ENCODE measurements at regions not wholly inside any gene's neighbourhood (a gene's known extent, or its start where the extent isn't known, plus 50 kb on each side); places are given as distances from the start of the nearest gene placed in this dataset.

DNA sequence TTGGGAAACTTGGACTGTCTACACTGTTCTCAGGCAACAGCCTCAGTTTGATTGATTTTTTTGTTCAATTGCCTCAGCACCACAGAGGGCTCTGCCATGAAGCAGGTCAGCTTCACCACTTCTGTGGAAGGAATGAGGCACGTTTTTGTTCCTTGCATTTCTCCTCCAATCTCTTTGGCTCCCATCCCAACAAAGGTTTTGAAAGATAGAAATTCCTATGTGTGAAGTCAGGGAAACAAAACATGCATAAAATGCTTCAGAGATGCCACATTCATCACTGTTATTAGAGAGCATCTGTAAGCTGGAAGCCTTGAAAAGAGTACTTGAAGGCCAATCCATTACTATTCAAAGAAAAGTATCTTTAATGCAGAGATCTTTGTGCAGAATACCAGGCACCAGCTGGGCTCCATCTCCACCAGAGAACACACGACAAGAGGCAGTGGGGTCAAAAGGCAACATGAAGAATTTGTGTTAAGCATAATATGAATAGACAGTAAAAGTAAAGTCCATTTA, 249.1 kb upstream of the LYZL1 start:
- Histone ChIP-seq H3K4me2 (ENCODE audit: low read length) (no peak overlapping the region), H3K9me2 (replicated peaks; ENCODE audit: control insufficient read depth, low read length) (no peaks in the 10 kb centered on the region), H3K27ac (ENCODE audit: low read depth, low read length) (no peak overlapping the region), H3K4me1 (ENCODE audit: control insufficient read depth, low read length) (no peaks in the 10 kb centered on the region), H3F3A (ENCODE audit: control insufficient read depth, insufficient read depth) (no peaks in the 10 kb centered on the region), H3K36me3 (ENCODE audit: control insufficient read depth, low read length) (no peaks in the 10 kb centered on the region), H3K9me3 (ENCODE audit: control insufficient read depth, insufficient read depth, low read length) (no peaks in the 10 kb centered on the region), H4K20me1 (ENCODE audit: control insufficient read depth, insufficient read depth, low read depth, low read length) (no peaks in the 10 kb centered on the region), H3K27me3 (ENCODE audit: control insufficient read depth, low read length) (no peaks in the 10 kb centered on the region), H3K4me3 (ENCODE audit: low read length) (no peak overlapping the region), H3K79me2 (ENCODE audit: control insufficient read depth, low read length) (no peaks in the 10 kb centered on the region)
- TF ChIP-seq, protein P1, sequence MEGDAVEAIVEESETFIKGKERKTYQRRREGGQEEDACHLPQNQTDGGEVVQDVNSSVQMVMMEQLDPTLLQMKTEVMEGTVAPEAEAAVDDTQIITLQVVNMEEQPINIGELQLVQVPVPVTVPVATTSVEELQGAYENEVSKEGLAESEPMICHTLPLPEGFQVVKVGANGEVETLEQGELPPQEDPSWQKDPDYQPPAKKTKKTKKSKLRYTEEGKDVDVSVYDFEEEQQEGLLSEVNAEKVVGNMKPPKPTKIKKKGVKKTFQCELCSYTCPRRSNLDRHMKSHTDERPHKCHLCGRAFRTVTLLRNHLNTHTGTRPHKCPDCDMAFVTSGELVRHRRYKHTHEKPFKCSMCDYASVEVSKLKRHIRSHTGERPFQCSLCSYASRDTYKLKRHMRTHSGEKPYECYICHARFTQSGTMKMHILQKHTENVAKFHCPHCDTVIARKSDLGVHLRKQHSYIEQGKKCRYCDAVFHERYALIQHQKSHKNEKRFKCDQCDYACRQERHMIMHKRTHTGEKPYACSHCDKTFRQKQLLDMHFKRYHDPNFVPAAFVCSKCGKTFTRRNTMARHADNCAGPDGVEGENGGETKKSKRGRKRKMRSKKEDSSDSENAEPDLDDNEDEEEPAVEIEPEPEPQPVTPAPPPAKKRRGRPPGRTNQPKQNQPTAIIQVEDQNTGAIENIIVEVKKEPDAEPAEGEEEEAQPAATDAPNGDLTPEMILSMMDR (IDR thresholded peaks at IDR 0.05; ENCODE audit: low read depth, low read length, poor library complexity, severe bottlenecking), result no peak
- no peak for TF ChIP-seq EZH2phosphoT487 (IDR thresholded peaks at IDR 0.05; ENCODE audit: borderline replicate concordance, low read length)

DNA sequence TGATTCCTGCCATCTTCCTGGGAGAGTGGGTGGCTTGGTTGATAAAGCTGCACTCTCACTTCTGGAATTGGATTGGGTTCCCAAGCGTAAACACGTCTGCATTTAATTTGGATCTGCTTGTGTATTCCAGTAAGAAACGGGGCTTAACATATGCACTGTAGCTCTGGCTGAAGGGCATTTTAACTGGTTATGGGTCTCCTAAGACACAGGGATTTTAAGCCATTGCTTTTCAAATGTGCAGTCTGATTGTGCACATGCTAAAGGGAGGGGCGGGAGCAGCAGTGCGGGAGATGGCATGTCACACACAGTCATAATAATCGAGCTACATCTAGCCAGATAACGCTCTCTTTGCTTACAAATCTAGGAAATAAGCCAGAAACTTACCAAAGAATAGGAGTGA, 247.3 kb upstream of the LYZL1 start:
- Histone ChIP-seq H3F3A (ENCODE audit: control insufficient read depth, insufficient read depth) (no peaks in the 10 kb centered on the region), H3K9me2 (replicated peaks; ENCODE audit: control insufficient read depth, low read length) (no peaks in the 10 kb centered on the region), H3K9me3 (ENCODE audit: control insufficient read depth, insufficient read depth, low read length) (no peaks in the 10 kb centered on the region), H3K27ac (ENCODE audit: low read depth, low read length) (no peak overlapping the region), H3K4me2 (ENCODE audit: low read length) (no peak overlapping the region), H3K27me3 (ENCODE audit: control insufficient read depth, low read length) (no peaks in the 10 kb centered on the region), H4K20me1 (ENCODE audit: control insufficient read depth, insufficient read depth, low read depth, low read length) (no peaks in the 10 kb centered on the region), H3K4me1 (ENCODE audit: control insufficient read depth, low read length) (no peaks in the 10 kb centered on the region), H3K36me3 (ENCODE audit: control insufficient read depth, low read length) (no peaks in the 10 kb centered on the region), H3K79me2 (ENCODE audit: control insufficient read depth, low read length) (no peaks in the 10 kb centered on the region), H3K4me3 (ENCODE audit: low read length) (no peak overlapping the region)
- TF ChIP-seq, protein P1 (IDR thresholded peaks at IDR 0.05; ENCODE audit: low read depth, low read length, poor library complexity, severe bottlenecking), result no peak
- no peak for TF ChIP-seq EZH2phosphoT487 (IDR thresholded peaks at IDR 0.05; ENCODE audit: borderline replicate concordance, low read length)

DNA sequence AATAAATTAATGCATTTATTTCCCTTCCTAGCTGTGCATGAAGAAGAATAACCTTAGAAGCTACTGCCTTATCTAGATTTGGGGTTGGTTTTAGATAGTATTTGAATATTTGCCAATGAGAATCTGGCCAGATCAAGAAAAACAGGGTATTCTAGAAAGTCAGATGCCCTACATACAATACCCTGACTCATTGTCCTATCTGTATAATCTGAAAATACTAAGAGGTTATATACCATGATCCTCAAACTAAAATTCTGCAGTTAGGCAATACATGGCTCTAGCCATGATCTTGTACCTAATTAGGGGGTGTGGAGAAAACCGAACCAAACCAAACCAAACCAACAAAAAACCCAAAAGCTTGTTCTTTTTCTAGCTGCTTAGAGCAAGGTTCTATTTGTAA, 240.4 kb upstream of the LYZL1 start:
- Histone ChIP-seq H3K4me2 (ENCODE audit: low read length) (no peak overlapping the region), H3K9me3 (ENCODE audit: control insufficient read depth, insufficient read depth, low read length) (no peaks in the 10 kb centered on the region), H3F3A (ENCODE audit: control insufficient read depth, insufficient read depth) (no peaks in the 10 kb centered on the region), H3K4me1 (ENCODE audit: control insufficient read depth, low read length) (no peaks in the 10 kb centered on the region), H4K20me1 (ENCODE audit: control insufficient read depth, insufficient read depth, low read depth, low read length) (no peaks in the 10 kb centered on the region), H3K27ac (ENCODE audit: low read depth, low read length) (no peak overlapping the region), H3K36me3 (ENCODE audit: control insufficient read depth, low read length) (no peaks in the 10 kb centered on the region), H3K79me2 (ENCODE audit: control insufficient read depth, low read length) (no peaks in the 10 kb centered on the region), H3K9me2 (replicated peaks; ENCODE audit: control insufficient read depth, low read length) (no peaks in the 10 kb centered on the region), H3K4me3 (ENCODE audit: low read length) (no peak overlapping the region), H3K27me3 (ENCODE audit: control insufficient read depth, low read length) (no peaks in the 10 kb centered on the region)
- TF ChIP-seq, protein P1 (IDR thresholded peaks at IDR 0.05; ENCODE audit: low read depth, low read length, poor library complexity, severe bottlenecking), result no peak
- TF ChIP-seq EZH2phosphoT487 (IDR thresholded peaks at IDR 0.05; ENCODE audit: borderline replicate concordance, low read length), result no peak

Data from DOHH2 (cell line).